GM23338 (cell line): ENCODE measurements at regions not wholly inside any gene's neighbourhood (a gene's known extent, or its start where the extent isn't known, plus 50 kb on each side); places are given as distances from the start of the nearest gene placed in this dataset.
A peak's percentile ranks its signal among the peaks of the same experiment; 100 is the strongest.

ENCODE experiments used
- ATAC-seq: fragments of 200-7000 bp; cut with Tn5 transposase; 3 replicates; pipeline ENCODE4 v1.9.1; 2020
- DNase-seq: peaks from one replicate; pipeline ENCODE4 v3.0.0-alpha.2; 2015; ENCODE audit warnings: low spot score
- H2AFZ ChIP-seq: fragments of 200-600 bp; sonication (generic); 2 replicates; pipeline ENCODE4 v1.8.0; 2016; ENCODE audit warnings: antibody characterized with exemption, mild to moderate bottlenecking, moderate library complexity
- H3F3A ChIP-seq: fragments of 200-600 bp; sonication (generic); replicated peaks from 2 replicates; pipeline ENCODE4 v1.8.0; 2017; ENCODE audit warnings: antibody characterized with exemption, mixed run types, low read depth
- H3K27ac ChIP-seq: fragments of 200-600 bp; sonication (generic); 2 replicates; pipeline ENCODE4 v1.6.1; 2016; ENCODE audit warnings: low read depth
- H3K27me3 ChIP-seq: fragments of 200-600 bp; sonication (generic); 2 replicates; pipeline ENCODE4 v1.8.0; 2016; ENCODE audit warnings: mild to moderate bottlenecking, mixed run types, moderate library complexity; ENCODE audit not compliant: insufficient read depth
- H3K36me3 ChIP-seq: fragments of 200-600 bp; sonication (generic); 2 replicates; pipeline ENCODE4 v1.8.0; 2016; ENCODE audit warnings: mild to moderate bottlenecking; ENCODE audit not compliant: insufficient read depth
- H3K4me1 ChIP-seq: fragments of 200-600 bp; sonication (generic); 2 replicates; pipeline ENCODE4 v1.8.0; 2016; ENCODE audit warnings: mild to moderate bottlenecking, moderate library complexity; ENCODE audit not compliant: insufficient read depth
- H3K4me2 ChIP-seq: fragments of 200-600 bp; sonication (generic); 2 replicates; pipeline ENCODE4 v1.7.1; 2017; ENCODE audit warnings: mixed run types
- H3K4me3 ChIP-seq: fragments of 200-600 bp; sonication (generic); 2 replicates; pipeline ENCODE4 v1.6.1; 2016; ENCODE audit warnings: mixed run types
- H3K79me2 ChIP-seq: fragments of 200-600 bp; sonication (generic); replicated peaks from 2 replicates; pipeline ENCODE4 v1.8.0; 2017; ENCODE audit warnings: mild to moderate bottlenecking; ENCODE audit not compliant: insufficient read depth
- H3K9me2 ChIP-seq: fragments of 200-600 bp; sonication (generic); 2 replicates; pipeline ENCODE4 v1.8.0; 2017; ENCODE audit not compliant: insufficient read depth
- H4K20me1 ChIP-seq: fragments of 200-600 bp; sonication (generic); replicated peaks from 2 replicates; pipeline ENCODE4 v1.8.0; 2017; ENCODE audit warnings: mild to moderate bottlenecking; ENCODE audit not compliant: insufficient read depth
- H3K27ac Mint-ChIP-seq: 2 replicates; pipeline ENCODE4 v1.8.0; 2020; ENCODE audit warnings: inconsistent platforms, mild to moderate bottlenecking, moderate library complexity, mixed read lengths
- H3K27me3 Mint-ChIP-seq: 3 replicates; pipeline ENCODE4 v1.8.0; 2022; ENCODE audit warnings: low read depth, mild to moderate bottlenecking, moderate library complexity, mixed read lengths, inconsistent platforms; ENCODE audit not compliant: insufficient read depth, poor library complexity
- H3K36me3 Mint-ChIP-seq: 3 replicates; pipeline ENCODE4 v1.8.0; 2021; ENCODE audit warnings: low read depth, mild to moderate bottlenecking, inconsistent platforms, moderate library complexity, mixed read lengths
- H3K4me1 Mint-ChIP-seq: 3 replicates; pipeline ENCODE4 v1.8.0; 2020; ENCODE audit warnings: mild to moderate bottlenecking, inconsistent platforms, mixed read lengths
- H3K4me3 Mint-ChIP-seq: 3 replicates; pipeline ENCODE4 v1.8.0; 2021; ENCODE audit warnings: moderate library complexity, mild to moderate bottlenecking, inconsistent platforms, mixed read lengths
- H3K9me3 Mint-ChIP-seq: 3 replicates; pipeline ENCODE4 v1.8.0; 2020; ENCODE audit warnings: moderate library complexity, mild to moderate bottlenecking, inconsistent platforms, mixed read lengths
- CREB1 ChIP-seq: fragments of 250-450 bp; sonication (Bioruptor Pico); IDR thresholded peaks from 2 replicates; pipeline ENCODE4 v1.5.0; 2020; ENCODE audit warnings: low read depth, mild to moderate bottlenecking, moderate library complexity
- EZH2 ChIP-seq: fragments of 200-600 bp; sonication (generic); IDR thresholded peaks from one replicate; pipeline ENCODE4 v1.8.0; 2017; ENCODE audit warnings: antibody characterized with exemption, mild to moderate bottlenecking, low read depth; ENCODE audit not compliant: unreplicated experiment
- EZH2phosphoT487 ChIP-seq: fragments of 200-600 bp; sonication (generic); IDR thresholded peaks from one replicate; pipeline ENCODE4 v1.8.1; 2018; ENCODE audit warnings: antibody characterized with exemption; ENCODE audit not compliant: unreplicated experiment
- JUNB ChIP-seq: IDR thresholded peaks from one replicate; pipeline ENCODE4 v1.6.1; 2016; ENCODE audit warnings: antibody characterized with exemption; ENCODE audit not compliant: unreplicated experiment
- NANOG ChIP-seq: IDR thresholded peaks from 2 replicates; pipeline ENCODE4 v1.6.1; 2016; ENCODE audit warnings: antibody characterized with exemption, borderline replicate concordance
- POLR2AphosphoS5 ChIP-seq: IDR thresholded peaks from 2 replicates; pipeline ENCODE4 v1.6.1; 2016; ENCODE audit warnings: antibody characterized with exemption, low read depth
- REST ChIP-seq: IDR thresholded peaks from one replicate; pipeline ENCODE4 v1.6.1; 2018; ENCODE audit warnings: antibody characterized with exemption; ENCODE audit not compliant: unreplicated experiment
- STAT1 ChIP-seq: IDR thresholded peaks from one replicate; pipeline ENCODE4 v1.6.1; 2016; ENCODE audit warnings: antibody characterized with exemption; ENCODE audit not compliant: unreplicated experiment
- ZNF114 ChIP-seq: fragments of 250-450 bp; sonication (Bioruptor Pico); IDR thresholded peaks from 2 replicates; pipeline ENCODE4 v1.5.0; 2020; ENCODE audit warnings: mild to moderate bottlenecking, moderate library complexity
- ZNF331 ChIP-seq: fragments of 250-450 bp; sonication (Bioruptor Pico); IDR thresholded peaks from 2 replicates; pipeline ENCODE4 v1.5.0; 2020; ENCODE audit warnings: low read depth, mild to moderate bottlenecking, moderate library complexity
- TF ChIP-seq, protein P1 (sequence below): fragments of 250-450 bp; sonication (Bioruptor Pico); IDR thresholded peaks from 2 replicates; pipeline ENCODE4 v1.5.0; 2020; ENCODE audit warnings: mild to moderate bottlenecking, moderate library complexity
- TF ChIP-seq, protein P2 (sequence below): IDR thresholded peaks from 2 replicates; pipeline ENCODE4 v1.6.1; 2016; ENCODE audit warnings: antibody characterized with exemption
- TF ChIP-seq, protein P3 (sequence below), 2 experiments: fragments of 200-600 bp in 1 of 2; sonication (generic) in 1 of 2; conservative IDR thresholded peaks; 2 replicates each; pipeline versions ENCODE4 v1.5.1 to v1.6.1; 2016 to 2017; ENCODE audit warnings: antibody characterized with exemption in 2 of 2, low read depth in 2 of 2, mild to moderate bottlenecking in 2 of 2, moderate library complexity in 1 of 2

DNA sequence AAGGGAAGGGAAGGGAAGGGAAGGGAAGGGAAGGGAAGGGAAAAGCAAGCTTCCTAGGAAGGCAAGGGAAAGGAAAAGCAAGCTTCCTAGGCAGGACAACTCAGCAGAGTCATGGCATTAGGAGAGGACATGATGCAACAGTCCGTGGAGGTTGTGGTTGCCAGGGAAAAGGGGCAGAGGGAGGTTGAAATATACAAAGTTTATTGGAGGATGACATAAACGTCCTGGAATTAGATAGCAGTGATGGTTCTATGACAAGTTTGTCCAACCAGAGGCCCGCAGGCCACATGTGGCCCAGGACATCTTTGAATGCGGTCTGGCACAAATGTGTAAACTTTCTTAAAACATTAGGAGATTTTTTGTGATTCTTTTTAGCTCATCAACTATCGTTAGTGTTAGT is 59.8 kb upstream of the OPN4 start:
- no peak overlapping the region for H3K4me2 ChIP-seq
- no peaks in the 10 kb centered on the region for H3F3A ChIP-seq
- H3K79me2 ChIP-seq: no peaks in the 10 kb centered on the region
- H3K27ac ChIP-seq: no peak overlapping the region
- H3K4me1 ChIP-seq: no peaks in the 10 kb centered on the region
- H3K4me1 Mint-ChIP-seq: peaks cover 3% of the 10 kb centered on the region
- TF ChIP-seq JUNB (no peak), STAT1 (no peak), POLR2AphosphoS5 (no peak), NANOG (no peak), CREB1 (CRISPR knock-in tag) (no peak), ZNF114 (CRISPR knock-in tag) (no peak), EZH2phosphoT487 (no peak), EZH2 (no peak), REST (no peak), ZNF331 (CRISPR knock-in tag) (no peak)
- TF ChIP-seq, protein P1, sequence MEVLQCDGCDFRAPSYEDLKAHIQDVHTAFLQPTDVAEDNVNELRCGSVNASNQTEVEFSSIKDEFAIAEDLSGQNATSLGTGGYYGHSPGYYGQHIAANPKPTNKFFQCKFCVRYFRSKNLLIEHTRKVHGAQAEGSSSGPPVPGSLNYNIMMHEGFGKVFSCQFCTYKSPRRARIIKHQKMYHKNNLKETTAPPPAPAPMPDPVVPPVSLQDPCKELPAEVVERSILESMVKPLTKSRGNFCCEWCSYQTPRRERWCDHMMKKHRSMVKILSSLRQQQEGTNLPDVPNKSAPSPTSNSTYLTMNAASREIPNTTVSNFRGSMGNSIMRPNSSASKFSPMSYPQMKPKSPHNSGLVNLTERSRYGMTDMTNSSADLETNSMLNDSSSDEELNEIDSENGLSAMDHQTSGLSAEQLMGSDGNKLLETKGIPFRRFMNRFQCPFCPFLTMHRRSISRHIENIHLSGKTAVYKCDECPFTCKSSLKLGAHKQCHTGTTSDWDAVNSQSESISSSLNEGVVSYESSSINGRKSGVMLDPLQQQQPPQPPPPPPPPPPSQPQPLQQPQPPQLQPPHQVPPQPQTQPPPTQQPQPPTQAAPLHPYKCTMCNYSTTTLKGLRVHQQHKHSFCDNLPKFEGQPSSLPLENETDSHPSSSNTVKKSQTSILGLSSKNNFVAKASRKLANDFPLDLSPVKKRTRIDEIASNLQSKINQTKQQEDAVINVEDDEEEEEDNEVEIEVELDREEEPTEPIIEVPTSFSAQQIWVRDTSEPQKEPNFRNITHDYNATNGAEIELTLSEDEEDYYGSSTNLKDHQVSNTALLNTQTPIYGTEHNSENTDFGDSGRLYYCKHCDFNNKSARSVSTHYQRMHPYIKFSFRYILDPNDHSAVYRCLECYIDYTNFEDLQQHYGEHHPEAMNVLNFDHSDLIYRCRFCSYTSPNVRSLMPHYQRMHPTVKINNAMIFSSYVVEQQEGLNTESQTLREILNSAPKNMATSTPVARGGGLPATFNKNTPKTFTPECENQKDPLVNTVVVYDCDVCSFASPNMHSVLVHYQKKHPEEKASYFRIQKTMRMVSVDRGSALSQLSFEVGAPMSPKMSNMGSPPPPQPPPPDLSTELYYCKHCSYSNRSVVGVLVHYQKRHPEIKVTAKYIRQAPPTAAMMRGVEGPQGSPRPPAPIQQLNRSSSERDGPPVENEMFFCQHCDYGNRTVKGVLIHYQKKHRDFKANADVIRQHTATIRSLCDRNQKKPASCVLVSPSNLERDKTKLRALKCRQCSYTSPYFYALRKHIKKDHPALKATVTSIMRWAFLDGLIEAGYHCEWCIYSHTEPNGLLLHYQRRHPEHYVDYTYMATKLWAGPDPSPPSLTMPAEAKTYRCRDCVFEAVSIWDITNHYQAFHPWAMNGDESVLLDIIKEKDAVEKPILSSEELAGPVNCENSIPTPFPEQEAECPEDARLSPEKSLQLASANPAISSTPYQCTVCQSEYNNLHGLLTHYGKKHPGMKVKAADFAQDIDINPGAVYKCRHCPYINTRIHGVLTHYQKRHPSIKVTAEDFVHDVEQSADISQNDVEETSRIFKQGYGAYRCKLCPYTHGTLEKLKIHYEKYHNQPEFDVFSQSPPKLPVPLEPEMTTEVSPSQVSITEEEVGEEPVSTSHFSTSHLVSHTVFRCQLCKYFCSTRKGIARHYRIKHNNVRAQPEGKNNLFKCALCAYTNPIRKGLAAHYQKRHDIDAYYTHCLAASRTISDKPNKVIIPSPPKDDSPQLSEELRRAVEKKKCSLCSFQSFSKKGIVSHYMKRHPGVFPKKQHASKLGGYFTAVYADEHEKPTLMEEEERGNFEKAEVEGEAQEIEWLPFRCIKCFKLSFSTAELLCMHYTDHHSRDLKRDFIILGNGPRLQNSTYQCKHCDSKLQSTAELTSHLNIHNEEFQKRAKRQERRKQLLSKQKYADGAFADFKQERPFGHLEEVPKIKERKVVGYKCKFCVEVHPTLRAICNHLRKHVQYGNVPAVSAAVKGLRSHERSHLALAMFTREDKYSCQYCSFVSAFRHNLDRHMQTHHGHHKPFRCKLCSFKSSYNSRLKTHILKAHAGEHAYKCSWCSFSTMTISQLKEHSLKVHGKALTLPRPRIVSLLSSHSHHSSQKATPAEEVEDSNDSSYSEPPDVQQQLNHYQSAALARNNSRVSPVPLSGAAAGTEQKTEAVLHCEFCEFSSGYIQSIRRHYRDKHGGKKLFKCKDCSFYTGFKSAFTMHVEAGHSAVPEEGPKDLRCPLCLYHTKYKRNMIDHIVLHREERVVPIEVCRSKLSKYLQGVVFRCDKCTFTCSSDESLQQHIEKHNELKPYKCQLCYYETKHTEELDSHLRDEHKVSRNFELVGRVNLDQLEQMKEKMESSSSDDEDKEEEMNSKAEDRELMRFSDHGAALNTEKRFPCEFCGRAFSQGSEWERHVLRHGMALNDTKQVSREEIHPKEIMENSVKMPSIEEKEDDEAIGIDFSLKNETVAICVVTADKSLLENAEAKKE (CRISPR knock-in tag): no peak
- TF ChIP-seq, protein P2, sequence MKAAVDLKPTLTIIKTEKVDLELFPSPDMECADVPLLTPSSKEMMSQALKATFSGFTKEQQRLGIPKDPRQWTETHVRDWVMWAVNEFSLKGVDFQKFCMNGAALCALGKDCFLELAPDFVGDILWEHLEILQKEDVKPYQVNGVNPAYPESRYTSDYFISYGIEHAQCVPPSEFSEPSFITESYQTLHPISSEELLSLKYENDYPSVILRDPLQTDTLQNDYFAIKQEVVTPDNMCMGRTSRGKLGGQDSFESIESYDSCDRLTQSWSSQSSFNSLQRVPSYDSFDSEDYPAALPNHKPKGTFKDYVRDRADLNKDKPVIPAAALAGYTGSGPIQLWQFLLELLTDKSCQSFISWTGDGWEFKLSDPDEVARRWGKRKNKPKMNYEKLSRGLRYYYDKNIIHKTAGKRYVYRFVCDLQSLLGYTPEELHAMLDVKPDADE: no peak
- TF ChIP-seq, protein P3, sequence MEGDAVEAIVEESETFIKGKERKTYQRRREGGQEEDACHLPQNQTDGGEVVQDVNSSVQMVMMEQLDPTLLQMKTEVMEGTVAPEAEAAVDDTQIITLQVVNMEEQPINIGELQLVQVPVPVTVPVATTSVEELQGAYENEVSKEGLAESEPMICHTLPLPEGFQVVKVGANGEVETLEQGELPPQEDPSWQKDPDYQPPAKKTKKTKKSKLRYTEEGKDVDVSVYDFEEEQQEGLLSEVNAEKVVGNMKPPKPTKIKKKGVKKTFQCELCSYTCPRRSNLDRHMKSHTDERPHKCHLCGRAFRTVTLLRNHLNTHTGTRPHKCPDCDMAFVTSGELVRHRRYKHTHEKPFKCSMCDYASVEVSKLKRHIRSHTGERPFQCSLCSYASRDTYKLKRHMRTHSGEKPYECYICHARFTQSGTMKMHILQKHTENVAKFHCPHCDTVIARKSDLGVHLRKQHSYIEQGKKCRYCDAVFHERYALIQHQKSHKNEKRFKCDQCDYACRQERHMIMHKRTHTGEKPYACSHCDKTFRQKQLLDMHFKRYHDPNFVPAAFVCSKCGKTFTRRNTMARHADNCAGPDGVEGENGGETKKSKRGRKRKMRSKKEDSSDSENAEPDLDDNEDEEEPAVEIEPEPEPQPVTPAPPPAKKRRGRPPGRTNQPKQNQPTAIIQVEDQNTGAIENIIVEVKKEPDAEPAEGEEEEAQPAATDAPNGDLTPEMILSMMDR (conservative IDR thresholded peaks at IDR 0.05; ENCODE audit: low read depth in 2 of 2): no peak
- H3K27me3 ChIP-seq: no peaks in the 10 kb centered on the region
- no peaks in the 10 kb centered on the region for H3K36me3 Mint-ChIP-seq
- no peak overlapping the region for H3K4me3 Mint-ChIP-seq
- peak overlapping the region; percentile 56; the same call in 1 of the 2 replicates for H3K27ac Mint-ChIP-seq
- H3K27me3 Mint-ChIP-seq: peaks cover 10% of the 10 kb centered on the region
- ATAC-seq (no peak), DNase-seq (no peak)
- H3K4me3 ChIP-seq: no peak overlapping the region
- no peaks in the 10 kb centered on the region for H3K9me2 ChIP-seq
- H4K20me1 ChIP-seq: no peaks in the 10 kb centered on the region
- no peaks in the 10 kb centered on the region for H3K36me3 ChIP-seq
- H3K9me3 Mint-ChIP-seq: peaks cover 2% of the 10 kb centered on the region; the same call in 2 of the 3 replicates
- H2AFZ ChIP-seq: peak overlapping the region; percentile 63; the same call in 1 of the 2 replicates
